K562 (cell line): ENCODE measurements at regions not wholly inside any gene's neighbourhood (a gene's known extent, or its start where the extent isn't known, plus 50 kb on each side); places are given as distances from the start of the nearest gene placed in this dataset.

ENCODE experiments used
- ATAC-seq: fragments of 200-7000 bp; cut with Tn5 transposase; 3 replicates; pipeline ENCODE4 v1.9.1; 2020; ENCODE audit warnings: moderate library complexity
- BruUV-seq: library from RNA; stranded (reverse); fragments of 400-500 nt; replicated peaks from 2 replicates; lab custom pipeline; 2021; lab: Mats Ljungman, UMichigan
- CTCF ChIA-PET: fragments of 300-600 bp; formaldehyde crosslinking; extraction: SDS; loops from one replicate; lab custom pipeline; 2021; ENCODE audit warnings: low intra/inter-chr PET ratio; lab: Yijun Ruan, JAX
- POLR2A ChIA-PET: fragments of 300-600, 350-650 bp; sonication (Branson Sonifier 250); formaldehyde crosslinking; extraction: SDS; loops from one replicate; lab custom pipeline; 2021; ENCODE audit warnings: antibody characterized with exemption, inconsistent platforms; lab: Yijun Ruan, JAX
- DNase-seq, 4 experiments: peaks; one replicate each; pipeline versions ENCODE4 v3.0.0 to v3.0.0-alpha.2; 2011 to 2018; ENCODE audit warnings: low spot score in 3 of 4, mixed read lengths in 3 of 4; ENCODE audit errors: extremely low read depth in 1 of 4
- FAIRE-seq: peaks from 2 replicates; lab custom pipeline; 2011; peaks lifted over from hg19 to GRCh38; lab: Jason Lieb, UNC
- H2AFZ ChIP-seq: 2 replicates; pipeline ENCODE4 v1.6.0; 2011; ENCODE audit warnings: low read depth, low read length, control low read depth, inconsistent platforms
- H3K27ac ChIP-seq: fragments of 200-600 bp; 3 replicates; pipeline ENCODE4 v1.8.0; 2011; ENCODE audit warnings: low read depth, mild to moderate bottlenecking, control low read depth, inconsistent platforms, low read length, moderate library complexity, mixed read lengths; ENCODE audit errors: extremely low read depth
- H3K27me3 ChIP-seq, 2 experiments: fragments of 300-600 bp in 1 of 2; 2 replicates in 1 of 2; 3 replicates in 1 of 2; pipeline versions ENCODE4 v1.6.0 to v1.8.0; 2011; ENCODE audit warnings: inconsistent platforms in 2 of 2, low read length in 2 of 2, mild to moderate bottlenecking in 1 of 2, mixed read lengths in 1 of 2, moderate library complexity in 1 of 2; ENCODE audit not compliant: control insufficient read depth in 2 of 2, insufficient read depth in 2 of 2
- H3K36me3 ChIP-seq: fragments of 300-600 bp; 3 replicates; pipeline ENCODE4 v1.8.0; 2011; ENCODE audit warnings: mild to moderate bottlenecking, low read length, inconsistent platforms; ENCODE audit not compliant: control insufficient read depth, insufficient read depth
- H3K4me1 ChIP-seq, 2 experiments: fragments of 200-600 bp in 1 of 2; replicated peaks in 1 of 2; 2 replicates in 1 of 2; 3 replicates in 1 of 2; pipeline versions ENCODE4 v1.5.1 to v1.8.0; 2011; ENCODE audit warnings: inconsistent platforms in 2 of 2, low read length in 2 of 2, mild to moderate bottlenecking in 1 of 2, mixed read lengths in 1 of 2, moderate library complexity in 1 of 2; ENCODE audit not compliant: control insufficient read depth in 2 of 2, insufficient read depth in 2 of 2
- H3K4me2 ChIP-seq: 2 replicates; pipeline ENCODE4 v1.6.1; 2011; ENCODE audit warnings: low read length, control low read depth, inconsistent platforms, mixed read lengths; ENCODE audit not compliant: insufficient read depth
- H3K4me3 ChIP-seq: fragments of 200-600 bp; sonication (generic), shearing (Covaris generic); 2 replicates; pipeline ENCODE4 v1.5.1; 2016; ENCODE audit warnings: control low read depth, inconsistent platforms
- H3K79me2 ChIP-seq: fragments of 200-600 bp; 3 replicates; pipeline ENCODE4 v1.8.0; 2011; ENCODE audit warnings: low read length, inconsistent platforms; ENCODE audit not compliant: control insufficient read depth, insufficient read depth
- H3K9ac ChIP-seq, 2 experiments: 2 replicates each; pipeline versions ENCODE4 v1.6.0 to v1.6.1; 2011; ENCODE audit warnings: low read depth in 2 of 2, low read length in 2 of 2, control low read depth in 1 of 2, inconsistent platforms in 1 of 2, mild to moderate bottlenecking in 1 of 2, mixed read lengths in 1 of 2; ENCODE audit not compliant: insufficient read depth in 1 of 2
- H3K9me1 ChIP-seq: one replicate; pipeline ENCODE4 v1.6.0; 2011; ENCODE audit warnings: inconsistent platforms, mild to moderate bottlenecking, low read length, moderate library complexity; ENCODE audit not compliant: control insufficient read depth, insufficient read depth
- H3K9me3 ChIP-seq: replicated peaks from 2 replicates; pipeline ENCODE4 v1.5.1; 2011; ENCODE audit warnings: low read depth, low read length, inconsistent platforms; ENCODE audit not compliant: control insufficient read depth, insufficient read depth
- H4K20me1 ChIP-seq: replicated peaks from 2 replicates; pipeline ENCODE4 v1.6.1; 2011; ENCODE audit warnings: low read length, inconsistent platforms, mixed read lengths; ENCODE audit not compliant: control insufficient read depth, insufficient read depth
- BRD4 ChIP-seq: fragments of 200-600 bp; sonication (generic); IDR thresholded peaks from 2 replicates; pipeline ENCODE4 v1.6.1; 2017; ENCODE audit warnings: inconsistent platforms
- MYNN ChIP-seq, 2 experiments: sonication (generic); formaldehyde crosslinking in 1 of 2; IDR thresholded peaks; 2 replicates each; pipeline versions ENCODE4 v1.5.0 to v1.6.1; 2016 to 2020; ENCODE audit warnings: antibody characterized with exemption in 1 of 2, missing genetic modification reagents in 1 of 2
- TSC22D4 ChIP-seq: fragments of 450-650 bp; IDR thresholded peaks from 2 replicates; pipeline ENCODE4 v1.6.1; 2016; ENCODE audit warnings: missing genetic modification characterization, missing biosample characterization, control low read depth
- ZNF146 ChIP-seq: IDR thresholded peaks from one replicate; pipeline ENCODE4 v1.6.1; 2018; ENCODE audit warnings: missing compliant biosample characterization; ENCODE audit not compliant: unreplicated experiment
- ZNF274 ChIP-seq: IDR thresholded peaks from 2 replicates; pipeline ENCODE4 v1.6.1; 2011; ENCODE audit warnings: low read depth, mild to moderate bottlenecking, low read length, moderate library complexity, borderline replicate concordance
- ZNF431 ChIP-seq: sonication (generic); formaldehyde crosslinking; IDR thresholded peaks from 2 replicates; pipeline ENCODE4 v1.8.0; 2022; ENCODE audit warnings: mild to moderate bottlenecking, missing genetic modification reagents
- in situ Hi-C: fragments of 300-500 bp; cut with MboI; formaldehyde crosslinking; loops from 4 replicates; pipeline ENCODE4 v1.15.0; 2018; ENCODE audit warnings: inconsistent platforms, mixed read lengths
- intact Hi-C: fragments of 100-400 bp; cut with micrococcal nuclease; formaldehyde crosslinking; loops from 2 replicates; pipeline ENCODE4 v1.14.2; 2022
- TF ChIP-seq, protein P1 (sequence below): sonication (generic); formaldehyde crosslinking; IDR thresholded peaks from 2 replicates; pipeline ENCODE4 v1.8.1; 2023; ENCODE audit warnings: mild to moderate bottlenecking, missing genetic modification reagents
- TF ChIP-seq, protein P2 (sequence below): sonication (generic); formaldehyde crosslinking; IDR thresholded peaks from 2 replicates; pipeline ENCODE4 v1.8.1; 2023; ENCODE audit warnings: mild to moderate bottlenecking, missing genetic modification reagents, moderate library complexity

DNA sequence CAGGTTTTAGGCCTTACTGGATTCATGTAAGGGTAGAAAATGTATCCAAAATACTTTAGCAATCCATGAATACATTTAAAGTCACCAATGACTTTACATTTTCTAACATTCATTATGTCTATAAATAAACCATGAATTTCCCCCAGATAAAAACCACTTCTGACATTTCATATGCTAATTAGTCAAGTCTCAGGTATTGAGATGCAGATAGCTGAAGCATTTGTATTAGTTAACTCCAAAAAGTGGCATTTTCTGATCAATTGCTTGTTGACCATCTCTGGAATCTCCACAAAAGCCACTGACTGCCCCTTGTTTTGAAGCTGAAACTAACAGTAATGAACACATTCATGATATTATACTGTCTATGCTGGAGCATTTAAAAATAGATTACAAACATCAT, 68.4 kb upstream of the RAP2B start:
- H3K4me2 ChIP-seq = no peak overlapping the region
- POLR2A ChIA-PET = interaction anchor here (0.7 kb wide), 1 partner anchor 159 kb away, joined by 3 read pairs; no protein-coding TSS in a partner anchor
- no peaks in the 10 kb centered on the region for H3K27me3 ChIP-seq
- intact Hi-C loops = loop anchor here (5.0 kb wide), 1 partner anchor 51 kb away; no protein-coding TSS in a partner anchor
- ATAC-seq = no peak
- no peak overlapping the region for H3K4me3 ChIP-seq
- TF ChIP-seq, protein P1, sequence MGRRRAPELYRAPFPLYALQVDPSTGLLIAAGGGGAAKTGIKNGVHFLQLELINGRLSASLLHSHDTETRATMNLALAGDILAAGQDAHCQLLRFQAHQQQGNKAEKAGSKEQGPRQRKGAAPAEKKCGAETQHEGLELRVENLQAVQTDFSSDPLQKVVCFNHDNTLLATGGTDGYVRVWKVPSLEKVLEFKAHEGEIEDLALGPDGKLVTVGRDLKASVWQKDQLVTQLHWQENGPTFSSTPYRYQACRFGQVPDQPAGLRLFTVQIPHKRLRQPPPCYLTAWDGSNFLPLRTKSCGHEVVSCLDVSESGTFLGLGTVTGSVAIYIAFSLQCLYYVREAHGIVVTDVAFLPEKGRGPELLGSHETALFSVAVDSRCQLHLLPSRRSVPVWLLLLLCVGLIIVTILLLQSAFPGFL (CRISPR knock-in tag) = no peak
- TF ChIP-seq ZNF431 (CRISPR knock-in tag) (no peak), ZNF274 (no peak), ZNF146 (CRISPR knock-in tag) (no peak), TSC22D4 (tag) (no peak), BRD4 (no peak), MYNN (IDR thresholded peaks at IDR 0.05) (no peak), MYNN (CRISPR knock-in tag; IDR thresholded peaks at IDR 0.05) (no peak)
- TF ChIP-seq, protein P2, sequence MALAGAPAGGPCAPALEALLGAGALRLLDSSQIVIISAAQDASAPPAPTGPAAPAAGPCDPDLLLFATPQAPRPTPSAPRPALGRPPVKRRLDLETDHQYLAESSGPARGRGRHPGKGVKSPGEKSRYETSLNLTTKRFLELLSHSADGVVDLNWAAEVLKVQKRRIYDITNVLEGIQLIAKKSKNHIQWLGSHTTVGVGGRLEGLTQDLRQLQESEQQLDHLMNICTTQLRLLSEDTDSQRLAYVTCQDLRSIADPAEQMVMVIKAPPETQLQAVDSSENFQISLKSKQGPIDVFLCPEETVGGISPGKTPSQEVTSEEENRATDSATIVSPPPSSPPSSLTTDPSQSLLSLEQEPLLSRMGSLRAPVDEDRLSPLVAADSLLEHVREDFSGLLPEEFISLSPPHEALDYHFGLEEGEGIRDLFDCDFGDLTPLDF (CRISPR knock-in tag) = no peak
- peak overlapping the region; percentile 56 for H2AFZ ChIP-seq
- no TSS peak for BruUV-seq
- H3K79me2 ChIP-seq = no peaks in the 10 kb centered on the region
- H3K36me3 ChIP-seq = no peaks in the 10 kb centered on the region
- H3K27ac ChIP-seq = no peak overlapping the region
- H3K9me3 ChIP-seq = no peaks in the 10 kb centered on the region
- H3K4me1 ChIP-seq = 0 out of 5 replicates have a peak, but pooled peaks cover 0 to 5% of the 10 kb centered on the region in 2 experiments
- H3K9ac ChIP-seq = no peak overlapping the region
- DNase-seq = no peak
- no peak for FAIRE-seq
- CTCF ChIA-PET = no interaction called here
- in situ Hi-C loops = no loop called here
- H3K9me1 ChIP-seq = no peaks in the 10 kb centered on the region
- H4K20me1 ChIP-seq = no peaks in the 10 kb centered on the region
